Ishikawa (cell line): ENCODE measurements at regions not wholly inside any gene's neighbourhood (a gene's known extent, or its start where the extent isn't known, plus 50 kb on each side); places are given as distances from the start of the nearest gene placed in this dataset.

Experiments used
- CEBPB ChIP-seq: IDR thresholded peaks from 2 replicates; pipeline ENCODE4 v1.6.1; 2012
- CREB1 ChIP-seq: IDR thresholded peaks from 2 replicates; pipeline ENCODE4 v1.6.1; 2012; ENCODE audit warnings: low read depth
- EGR1 ChIP-seq: IDR thresholded peaks from 2 replicates; pipeline ENCODE4 v1.6.1; 2012
- EP300 ChIP-seq: IDR thresholded peaks from 2 replicates; pipeline ENCODE4 v1.6.1; 2012; ENCODE audit warnings: borderline replicate concordance
- FOXM1 ChIP-seq: IDR thresholded peaks from 2 replicates; pipeline ENCODE4 v1.6.1; 2012; ENCODE audit warnings: low read depth, borderline replicate concordance
- MAX ChIP-seq: IDR thresholded peaks from 2 replicates; pipeline ENCODE4 v1.6.1; 2012
- NFIC ChIP-seq: IDR thresholded peaks from 2 replicates; pipeline ENCODE4 v1.6.1; 2012
- RAD21 ChIP-seq: IDR thresholded peaks from 2 replicates; pipeline ENCODE4 v1.6.1; 2012; ENCODE audit warnings: low read depth
- REST ChIP-seq: IDR thresholded peaks from 2 replicates; pipeline ENCODE4 v1.6.1; 2012; ENCODE audit warnings: low read depth, mild to moderate bottlenecking
- TAF1 ChIP-seq: IDR thresholded peaks from 2 replicates; pipeline ENCODE4 v1.6.1; 2012; ENCODE audit warnings: low read depth, mild to moderate bottlenecking
- TCF12 ChIP-seq: IDR thresholded peaks from 2 replicates; pipeline ENCODE4 v1.6.1; 2012; ENCODE audit warnings: low read depth
- USF1 ChIP-seq: IDR thresholded peaks from 2 replicates; pipeline ENCODE4 v1.6.1; 2012
- YY1 ChIP-seq: IDR thresholded peaks from 2 replicates; pipeline ENCODE4 v1.6.1; 2012; ENCODE audit warnings: low read depth

GRCh38 chr6:91761621-91762020, 1174.7 kb upstream of the MAP3K7 start:
- TF ChIP-seq NFIC, result no peak
- TF ChIP-seq FOXM1, result no peak
- TF ChIP-seq MAX, result no peak
- no peak for TF ChIP-seq EP300
- no peak for TF ChIP-seq RAD21
- no peak for TF ChIP-seq CREB1
- no peak for TF ChIP-seq YY1
- TF ChIP-seq TAF1, result no peak
- no peak for TF ChIP-seq REST
- no peak for TF ChIP-seq CEBPB
- TF ChIP-seq USF1, result no peak
- TF ChIP-seq TCF12, result no peak
- no peak for TF ChIP-seq EGR1
